GM23338 (cell line): ENCODE measurements at regions not wholly inside any gene's neighbourhood (a gene's known extent, or its start where the extent isn't known, plus 50 kb on each side); places are given as distances from the start of the nearest gene placed in this dataset.

ENCODE experiments used
- ATAC-seq: fragments of 200-7000 bp; cut with Tn5 transposase; 3 replicates; pipeline ENCODE4 v1.9.1; 2020
- DNase-seq: peaks from one replicate; pipeline ENCODE4 v3.0.0-alpha.2; 2015; ENCODE audit warnings: low spot score
- H2AFZ ChIP-seq: fragments of 200-600 bp; sonication (generic); 2 replicates; pipeline ENCODE4 v1.8.0; 2016; ENCODE audit warnings: antibody characterized with exemption, mild to moderate bottlenecking, moderate library complexity
- H3F3A ChIP-seq: fragments of 200-600 bp; sonication (generic); replicated peaks from 2 replicates; pipeline ENCODE4 v1.8.0; 2017; ENCODE audit warnings: antibody characterized with exemption, mixed run types, low read depth
- H3K27ac ChIP-seq: fragments of 200-600 bp; sonication (generic); 2 replicates; pipeline ENCODE4 v1.6.1; 2016; ENCODE audit warnings: low read depth
- H3K27me3 ChIP-seq: fragments of 200-600 bp; sonication (generic); 2 replicates; pipeline ENCODE4 v1.8.0; 2016; ENCODE audit warnings: mild to moderate bottlenecking, mixed run types, moderate library complexity; ENCODE audit not compliant: insufficient read depth
- H3K36me3 ChIP-seq: fragments of 200-600 bp; sonication (generic); 2 replicates; pipeline ENCODE4 v1.8.0; 2016; ENCODE audit warnings: mild to moderate bottlenecking; ENCODE audit not compliant: insufficient read depth
- H3K4me1 ChIP-seq: fragments of 200-600 bp; sonication (generic); 2 replicates; pipeline ENCODE4 v1.8.0; 2016; ENCODE audit warnings: mild to moderate bottlenecking, moderate library complexity; ENCODE audit not compliant: insufficient read depth
- H3K4me2 ChIP-seq: fragments of 200-600 bp; sonication (generic); 2 replicates; pipeline ENCODE4 v1.7.1; 2017; ENCODE audit warnings: mixed run types
- H3K4me3 ChIP-seq: fragments of 200-600 bp; sonication (generic); 2 replicates; pipeline ENCODE4 v1.6.1; 2016; ENCODE audit warnings: mixed run types
- H3K79me2 ChIP-seq: fragments of 200-600 bp; sonication (generic); replicated peaks from 2 replicates; pipeline ENCODE4 v1.8.0; 2017; ENCODE audit warnings: mild to moderate bottlenecking; ENCODE audit not compliant: insufficient read depth
- H3K9me2 ChIP-seq: fragments of 200-600 bp; sonication (generic); 2 replicates; pipeline ENCODE4 v1.8.0; 2017; ENCODE audit not compliant: insufficient read depth
- H4K20me1 ChIP-seq: fragments of 200-600 bp; sonication (generic); replicated peaks from 2 replicates; pipeline ENCODE4 v1.8.0; 2017; ENCODE audit warnings: mild to moderate bottlenecking; ENCODE audit not compliant: insufficient read depth
- H3K27ac Mint-ChIP-seq: 2 replicates; pipeline ENCODE4 v1.8.0; 2020; ENCODE audit warnings: inconsistent platforms, mild to moderate bottlenecking, moderate library complexity, mixed read lengths
- H3K27me3 Mint-ChIP-seq: 3 replicates; pipeline ENCODE4 v1.8.0; 2022; ENCODE audit warnings: low read depth, mild to moderate bottlenecking, moderate library complexity, mixed read lengths, inconsistent platforms; ENCODE audit not compliant: insufficient read depth, poor library complexity
- H3K36me3 Mint-ChIP-seq: 3 replicates; pipeline ENCODE4 v1.8.0; 2021; ENCODE audit warnings: low read depth, mild to moderate bottlenecking, inconsistent platforms, moderate library complexity, mixed read lengths
- H3K4me1 Mint-ChIP-seq: 3 replicates; pipeline ENCODE4 v1.8.0; 2020; ENCODE audit warnings: mild to moderate bottlenecking, inconsistent platforms, mixed read lengths
- H3K4me3 Mint-ChIP-seq: 3 replicates; pipeline ENCODE4 v1.8.0; 2021; ENCODE audit warnings: moderate library complexity, mild to moderate bottlenecking, inconsistent platforms, mixed read lengths
- H3K9me3 Mint-ChIP-seq: 3 replicates; pipeline ENCODE4 v1.8.0; 2020; ENCODE audit warnings: moderate library complexity, mild to moderate bottlenecking, inconsistent platforms, mixed read lengths
- CREB1 ChIP-seq: fragments of 250-450 bp; sonication (Bioruptor Pico); IDR thresholded peaks from 2 replicates; pipeline ENCODE4 v1.5.0; 2020; ENCODE audit warnings: low read depth, mild to moderate bottlenecking, moderate library complexity
- ETS1 ChIP-seq: IDR thresholded peaks from 2 replicates; pipeline ENCODE4 v1.6.1; 2016; ENCODE audit warnings: antibody characterized with exemption
- EZH2 ChIP-seq: fragments of 200-600 bp; sonication (generic); IDR thresholded peaks from one replicate; pipeline ENCODE4 v1.8.0; 2017; ENCODE audit warnings: antibody characterized with exemption, mild to moderate bottlenecking, low read depth; ENCODE audit not compliant: unreplicated experiment
- EZH2phosphoT487 ChIP-seq: fragments of 200-600 bp; sonication (generic); IDR thresholded peaks from one replicate; pipeline ENCODE4 v1.8.1; 2018; ENCODE audit warnings: antibody characterized with exemption; ENCODE audit not compliant: unreplicated experiment
- JUNB ChIP-seq: IDR thresholded peaks from one replicate; pipeline ENCODE4 v1.6.1; 2016; ENCODE audit warnings: antibody characterized with exemption; ENCODE audit not compliant: unreplicated experiment
- NANOG ChIP-seq: IDR thresholded peaks from 2 replicates; pipeline ENCODE4 v1.6.1; 2016; ENCODE audit warnings: antibody characterized with exemption, borderline replicate concordance
- REST ChIP-seq: IDR thresholded peaks from one replicate; pipeline ENCODE4 v1.6.1; 2018; ENCODE audit warnings: antibody characterized with exemption; ENCODE audit not compliant: unreplicated experiment
- ZNF331 ChIP-seq: fragments of 250-450 bp; sonication (Bioruptor Pico); IDR thresholded peaks from 2 replicates; pipeline ENCODE4 v1.5.0; 2020; ENCODE audit warnings: low read depth, mild to moderate bottlenecking, moderate library complexity
- ZNF462 ChIP-seq: fragments of 250-450 bp; sonication (Bioruptor Pico); IDR thresholded peaks from 2 replicates; pipeline ENCODE4 v1.5.0; 2020; ENCODE audit warnings: mild to moderate bottlenecking, moderate library complexity

GRCh38 chr13:73825143-73825542, 309.1 kb downstream of the KLF12 start (continued):
- TF ChIP-seq ZNF331 (CRISPR knock-in tag) (no peak), EZH2 (no peak), JUNB (no peak), REST (no peak), CREB1 (CRISPR knock-in tag) (no peak), NANOG (no peak)

- H3K4me3 Mint-ChIP-seq: no peak overlapping the region
- Histone ChIP-seq H3K27ac (no peak overlapping the region), H4K20me1 (no peaks in the 10 kb centered on the region), H3K4me1 (no peaks in the 10 kb centered on the region), H3K9me2 (no peaks in the 10 kb centered on the region), H2AFZ (no peak overlapping the region), H3K4me3 (no peak overlapping the region), H3K36me3 (no peaks in the 10 kb centered on the region), H3F3A (no peaks in the 10 kb centered on the region), H3K27me3 (no peaks in the 10 kb centered on the region), H3K4me2 (no peak overlapping the region), H3K79me2 (no peaks in the 10 kb centered on the region; the same call in 1 of the 2 replicates)
- ATAC-seq (no peak), DNase-seq (no peak)
- peaks cover 4% of the 10 kb centered on the region for H3K27me3 Mint-ChIP-seq
- peaks cover 4% of the 10 kb centered on the region; the same call in 1 of the 3 replicates for H3K4me1 Mint-ChIP-seq
- H3K9me3 Mint-ChIP-seq: no peaks in the 10 kb centered on the region; the same call in 2 of the 3 replicates
- peaks cover 3% of the 10 kb centered on the region; the same call in 1 of the 3 replicates for H3K36me3 Mint-ChIP-seq
- H3K27ac Mint-ChIP-seq: no peak overlapping the region
- TF ChIP-seq EZH2phosphoT487 (no peak), EZH2 (no peak), ZNF462 (CRISPR knock-in tag) (no peak), ZNF331 (CRISPR knock-in tag) (no peak), CREB1 (CRISPR knock-in tag) (no peak), NANOG (no peak), ETS1 (no peak)
Observed at GRCh38 chr13:73822668-73823592, 311.3 kb downstream of the KLF12 start.
